ENCODE measurements at regions not wholly inside any gene's neighbourhood (a gene's known extent, or its start where the extent isn't known, plus 50 kb on each side); places are given as distances from the start of the nearest gene placed in this dataset.

- 0 out of 2 replicates have a peak, but pooled peaks have one; percentile 4 for TF ChIP-seq FOXP4 (CRISPR knock-in tag; IDR thresholded peaks at IDR 0.05)
- no peak for TF ChIP-seq FOXA1 (IDR thresholded peaks at IDR 0.05)
- 0 out of 2 replicates have a peak, but pooled peaks have one; percentile 2 for TF ChIP-seq FOXA1 (CRISPR knock-in tag; IDR thresholded peaks at IDR 0.05)
- TF ChIP-seq ZMYM3 (CRISPR knock-in tag; IDR thresholded peaks at IDR 0.05): peak; percentile 19; the same call in 1 of the 2 replicates
Observed at GRCh38 chr20:48382304-48382703, 445.5 kb downstream of the PREX1 start (continued).

GRCh38 chr20:48381353-48382120 lies 446.3 kb downstream of the PREX1 start:
- POLR2A ChIA-PET: interaction anchor here (1.9 to 3.3 kb wide), 3 partner anchors 9 to 17 kb away, joined by 15 to 30 read pairs (median 16); no protein-coding TSS in a partner anchor
- in situ Hi-C loops (cut with HindIII; ENCODE audit: extremely low pct_ligation_motif_present, low pct_unique_long_range_greater_than_20kb): no loop called here
- FAIRE-seq: peak; percentile 85
- TF ChIP-seq NFE2L1 (CRISPR knock-in tag; IDR thresholded peaks at IDR 0.05; ENCODE audit: borderline replicate concordance) (peak; percentile 64; the same call in 1 of the 2 replicates), KLF11 (CRISPR knock-in tag; IDR thresholded peaks at IDR 0.05) (0 out of 2 replicates have a peak, but pooled peaks have one; percentile 21), MTERF4 (CRISPR knock-in tag; IDR thresholded peaks at IDR 0.05) (no peak), BCL6 (CRISPR knock-in tag; IDR thresholded peaks at IDR 0.05) (peak; percentile 40), ZSCAN29 (CRISPR knock-in tag; conservative IDR thresholded peaks at IDR 0.05) (peak; percentile 75; the same call in 1 of the 2 replicates), KAT8 (CRISPR knock-in tag; IDR thresholded peaks at IDR 0.05) (peak; percentile 53; the same call in 1 of the 2 replicates), SOX6 (IDR thresholded peaks at IDR 0.05) (no peak), SOX6 (CRISPR knock-in tag; IDR thresholded peaks at IDR 0.05) (peak; percentile 47; the same call in 1 of the 2 replicates), ZNF547 (CRISPR knock-in tag; IDR thresholded peaks at IDR 0.05) (0 out of 2 replicates have a peak, but pooled peaks have one; percentile 8), GLI4 (CRISPR knock-in tag; IDR thresholded peaks at IDR 0.05; ENCODE audit: borderline replicate concordance) (no peak), THAP11 (CRISPR knock-in tag; IDR thresholded peaks at IDR 0.05) (peak; percentile 25; the same call in 1 of the 2 replicates), POGK (CRISPR knock-in tag; conservative IDR thresholded peaks at IDR 0.05) (0 out of 2 replicates have a peak, but pooled peaks have one; percentile 19)
- TF ChIP-seq, protein P1, sequence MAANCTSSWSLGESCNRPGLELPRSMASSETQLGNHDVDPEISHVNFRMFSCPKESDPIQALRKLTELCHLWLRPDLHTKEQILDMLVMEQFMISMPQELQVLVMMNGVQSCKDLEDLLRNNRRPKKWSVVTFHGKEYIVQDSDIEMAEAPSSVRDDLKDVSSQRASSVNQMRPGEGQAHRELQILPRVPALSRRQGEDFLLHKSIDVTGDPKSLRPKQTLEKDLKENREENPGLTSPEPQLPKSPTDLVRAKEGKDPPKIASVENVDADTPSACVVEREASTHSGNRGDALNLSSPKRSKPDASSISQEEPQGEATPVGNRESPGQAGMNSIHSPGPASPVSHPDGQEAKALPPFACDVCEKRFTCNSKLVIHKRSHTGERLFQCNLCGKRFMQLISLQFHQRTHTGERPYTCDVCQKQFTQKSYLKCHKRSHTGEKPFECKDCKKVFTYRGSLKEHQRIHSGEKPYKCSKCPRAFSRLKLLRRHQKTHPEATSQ (CRISPR knock-in tag; IDR thresholded peaks at IDR 0.05; ENCODE audit: borderline replicate concordance): no peak

More at GRCh38 chr20:48381353-48382120, 446.3 kb downstream of the PREX1 start:
- Histone ChIP-seq H3K4me2 (ENCODE audit: low read depth, low read length) (peak overlapping the region; percentile 71), H3K9me3 (ENCODE audit: low read length) (no peaks in the 10 kb centered on the region), H3K36me3 (replicated peaks in 1 of 2; ENCODE audit: control insufficient read depth in 1 of 2, insufficient read depth in 2 of 2, low read length in 2 of 2) (no peaks in the 10 kb centered on the region), H3K4me3 (replicated peaks in 1 of 3; ENCODE audit: insufficient read depth in 1 of 3, low read depth in 2 of 3, low read length in 3 of 3) (peak overlapping the region; percentile 9 to 53 (median 25); a peak in 5 of 6 replicates), H3K27ac (ENCODE audit: extremely low read length, insufficient read depth, low read length) (peak overlapping the region; percentile 44), H3K9ac (ENCODE audit: insufficient read depth, low read depth, low read length) (peak overlapping the region; percentile 40), H3K79me2 (ENCODE audit: insufficient read depth, low read length) (no peaks in the 10 kb centered on the region), H4K20me1 (ENCODE audit: insufficient read depth, low read length) (no peaks in the 10 kb centered on the region), H3K4me1 (ENCODE audit: insufficient read depth, low read length) (peaks cover 62% of the 10 kb centered on the region), H2AFZ (ENCODE audit: low read length) (peak overlapping the region; percentile 47), H3K27me3 (ENCODE audit: control insufficient read depth in 1 of 2, insufficient read depth in 2 of 2, low read length in 2 of 2) (no peaks in the 10 kb centered on the region)
- intact Hi-C loops (cut with micrococcal nuclease; ENCODE audit: unreplicated experiment): no loop called here
- CTCF ChIA-PET (ENCODE audit: low intra/inter-chr PET ratio, low total read pairs): no interaction called here
- ATAC-seq (peak; percentile 71), DNase-seq (ENCODE audit: low spot score) (peak; percentile 88)
- TSS peak; percentile 70 for BruUV-seq (replicated peaks)
- WGBS (ENCODE audit: low lambda C conversion rate): 2% methylated on average over 12 of the region's 12 CpGs
